ENCODE measurements at regions not wholly inside any gene's neighbourhood (a gene's known extent, or its start where the extent isn't known, plus 50 kb on each side); places are given as distances from the start of the nearest gene placed in this dataset.

- no peak for TF ChIP-seq SPI1 (IDR thresholded peaks at IDR 0.05; ENCODE audit: low read depth, low read length)
- TF ChIP-seq POLR2AphosphoS5 (IDR thresholded peaks at IDR 0.05; ENCODE audit: low read depth, low read length) = no peak
Measured at GRCh38 chr13:105721016-105721415, 814.4 kb downstream of the EFNB2 start.

Measured in GM12891 (cell line).